Osteoblast (primary cell): ENCODE measurements at regions not wholly inside any gene's neighbourhood (a gene's known extent, or its start where the extent isn't known, plus 50 kb on each side); places are given as distances from the start of the nearest gene placed in this dataset.

Experiments used
- DNase-seq: peaks from one replicate; pipeline ENCODE4 v3.0.0; 2011; ENCODE audit warnings: low spot score, mixed read lengths; ENCODE audit not compliant: insufficient read length; ENCODE audit errors: missing footprints
- H2AFZ ChIP-seq: 2 replicates; pipeline ENCODE4 v1.6.0; 2011; ENCODE audit warnings: mild to moderate bottlenecking, low read length
- H3K27ac ChIP-seq: 2 replicates; pipeline ENCODE4 v1.5.1; 2011; ENCODE audit warnings: mild to moderate bottlenecking, low read depth, low read length, moderate library complexity
- H3K27me3 ChIP-seq: 2 replicates; pipeline ENCODE4 v1.6.0; 2012; ENCODE audit warnings: mild to moderate bottlenecking, control low read depth, inconsistent platforms, low read length, moderate library complexity; ENCODE audit not compliant: insufficient read depth
- H3K36me3 ChIP-seq: 2 replicates; pipeline ENCODE4 v1.5.1; 2011; ENCODE audit warnings: mild to moderate bottlenecking, low read length, control low read depth, moderate library complexity; ENCODE audit not compliant: insufficient read depth
- H3K4me1 ChIP-seq: 2 replicates; pipeline ENCODE4 v1.5.1; 2011; ENCODE audit warnings: mild to moderate bottlenecking, low read length, control low read depth, moderate library complexity; ENCODE audit not compliant: insufficient read depth
- H3K4me2 ChIP-seq: 2 replicates; pipeline ENCODE4 v1.6.0; 2011; ENCODE audit warnings: mild to moderate bottlenecking, low read length; ENCODE audit not compliant: insufficient read depth
- H3K4me3 ChIP-seq: fragments of 200-600 bp; sonication (generic); 3 replicates; pipeline ENCODE4 v1.5.1; 2012; ENCODE audit warnings: mild to moderate bottlenecking, low read length, inconsistent platforms; ENCODE audit not compliant: insufficient read depth
- H3K79me2 ChIP-seq: 2 replicates; pipeline ENCODE4 v1.6.0; 2012; ENCODE audit warnings: mild to moderate bottlenecking, low read length, control low read depth, inconsistent platforms; ENCODE audit not compliant: insufficient read depth
- H3K9me3 ChIP-seq: 2 replicates; pipeline ENCODE4 v1.5.1; 2011; ENCODE audit warnings: low read depth, low read length, control low read depth
- H4K20me1 ChIP-seq: 2 replicates; pipeline ENCODE4 v1.6.0; 2012; ENCODE audit warnings: mild to moderate bottlenecking, low read length, control low read depth; ENCODE audit not compliant: insufficient read depth
- CTCF ChIP-seq: IDR thresholded peaks from 2 replicates; pipeline ENCODE4 v1.5.1; 2011; ENCODE audit warnings: mild to moderate bottlenecking, low read depth, low read length, moderate library complexity; ENCODE audit errors: extremely low read depth

DNA sequence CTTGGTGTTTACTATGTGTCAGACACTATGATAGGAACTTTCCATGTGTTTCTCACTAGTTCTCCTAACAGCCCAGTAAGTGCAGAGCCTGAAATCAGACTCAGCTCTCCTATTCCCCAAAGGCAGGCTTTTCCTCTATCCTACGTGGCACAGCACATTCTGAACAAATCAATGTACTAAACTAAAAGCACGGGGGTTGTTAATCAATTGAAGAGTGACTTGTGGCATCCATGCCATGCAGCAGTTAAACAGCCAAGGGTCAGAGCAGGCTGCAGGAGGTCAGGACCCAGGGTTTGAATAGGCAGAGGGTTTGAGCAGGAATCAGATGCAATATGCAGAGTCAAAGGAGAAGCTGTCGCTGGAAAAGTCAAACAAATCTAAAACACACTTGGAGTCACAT, 289.7 kb upstream of the LDB2 start:
- Histone ChIP-seq H3K27me3 (no peaks in the 10 kb centered on the region), H3K4me2 (no peak overlapping the region), H3K36me3 (no peaks in the 10 kb centered on the region), H3K79me2 (no peaks in the 10 kb centered on the region), H3K27ac (no peak overlapping the region), H3K4me1 (peaks cover 18% of the 10 kb centered on the region), H3K4me3 (no peak overlapping the region), H4K20me1 (no peaks in the 10 kb centered on the region), H2AFZ (no peak overlapping the region), H3K9me3 (no peaks in the 10 kb centered on the region)
- DNase-seq: no peak
- TF ChIP-seq CTCF: no peak

GRCh38 chr4:17187003-17187402, 288.6 kb upstream of the LDB2 start:
- Histone ChIP-seq H4K20me1 (no peaks in the 10 kb centered on the region), H2AFZ (peak overlapping the region; percentile 50), H3K4me3 (no peak overlapping the region), H3K27ac (no peak overlapping the region), H3K4me2 (no peak overlapping the region), H3K27me3 (no peaks in the 10 kb centered on the region), H3K79me2 (no peaks in the 10 kb centered on the region), H3K36me3 (no peaks in the 10 kb centered on the region), H3K9me3 (no peaks in the 10 kb centered on the region), H3K4me1 (peaks cover 10% of the 10 kb centered on the region)
- TF ChIP-seq CTCF: no peak
- DNase-seq: no peak

GRCh38 chr4:17182888-17183287, 284.4 kb upstream of the LDB2 start:
- H3K4me3 ChIP-seq: no peak overlapping the region
- no peaks in the 10 kb centered on the region for H3K36me3 ChIP-seq
- H3K4me2 ChIP-seq: no peak overlapping the region
- no peaks in the 10 kb centered on the region for H4K20me1 ChIP-seq
- H3K9me3 ChIP-seq: no peaks in the 10 kb centered on the region
- no peak overlapping the region for H2AFZ ChIP-seq
- H3K27me3 ChIP-seq: no peaks in the 10 kb centered on the region
- no peak for TF ChIP-seq CTCF
- no peak for DNase-seq
- H3K4me1 ChIP-seq: no peaks in the 10 kb centered on the region
- H3K79me2 ChIP-seq: no peaks in the 10 kb centered on the region
- H3K27ac ChIP-seq: no peak overlapping the region

GRCh38 chr4:17174751-17175150, 276.3 kb upstream of the LDB2 start:
- H3K4me2 ChIP-seq: no peak overlapping the region
- H3K27me3 ChIP-seq: no peaks in the 10 kb centered on the region
- H3K4me1 ChIP-seq: peaks cover 3% of the 10 kb centered on the region
- H4K20me1 ChIP-seq: no peaks in the 10 kb centered on the region
- peak overlapping the region; percentile 38 for H2AFZ ChIP-seq
- H3K4me3 ChIP-seq: no peak overlapping the region
- H3K36me3 ChIP-seq: no peaks in the 10 kb centered on the region
- no peak overlapping the region for H3K27ac ChIP-seq
- no peaks in the 10 kb centered on the region for H3K79me2 ChIP-seq
- no peaks in the 10 kb centered on the region for H3K9me3 ChIP-seq
- DNase-seq: no peak
- no peak for TF ChIP-seq CTCF
